Smooth muscle cell (in vitro differentiated cells): ENCODE measurements at regions not wholly inside any gene's neighbourhood (a gene's known extent, or its start where the extent isn't known, plus 50 kb on each side); places are given as distances from the start of the nearest gene placed in this dataset.
"Not testable (repeated sequence)": the region's sequence is repeated elsewhere in the genome, so short reads cannot be mapped to it uniquely, and the experiment has no call there.

Source experiments
- DNase-seq: peaks from one replicate; lab custom pipeline; 2025; ENCODE audit not compliant: unreplicated experiment; lab: John Stamatoyannopoulos, UW
- H2AFZ ChIP-seq: fragments of 200-600 bp; sonication (generic); 2 replicates; pipeline ENCODE4 v1.6.0; 2016; ENCODE audit warnings: antibody characterized with exemption, low read depth, mild to moderate bottlenecking
- H3F3A ChIP-seq: fragments of 200-600 bp; sonication (generic); 2 replicates; pipeline ENCODE4 v1.6.0; 2017; ENCODE audit warnings: antibody characterized with exemption, low read depth
- H3K27ac ChIP-seq: fragments of 200-600 bp; sonication (generic); 2 replicates; pipeline ENCODE4 v1.5.1; 2016; ENCODE audit warnings: low read depth, mild to moderate bottlenecking
- H3K27me3 ChIP-seq: fragments of 200-600 bp; sonication (generic); 2 replicates; pipeline ENCODE4 v1.6.1; 2016; ENCODE audit warnings: low read depth, mild to moderate bottlenecking
- H3K36me3 ChIP-seq: fragments of 200-600 bp; sonication (generic); 2 replicates; pipeline ENCODE4 v1.5.1; 2016; ENCODE audit warnings: low read depth
- H3K4me1 ChIP-seq: fragments of 200-600 bp; sonication (generic); 2 replicates; pipeline ENCODE4 v1.5.1; 2016; ENCODE audit warnings: low read depth
- H3K4me2 ChIP-seq: fragments of 200-600 bp; sonication (generic); 2 replicates; pipeline ENCODE4 v1.6.0; 2016; ENCODE audit warnings: mild to moderate bottlenecking
- H3K4me3 ChIP-seq: fragments of 200-600 bp; sonication (generic); 2 replicates; pipeline ENCODE4 v1.5.1; 2016; ENCODE audit warnings: mild to moderate bottlenecking
- H3K79me2 ChIP-seq: fragments of 200-600 bp; sonication (generic); 2 replicates; pipeline ENCODE4 v1.6.0; 2016; ENCODE audit warnings: low read depth, mild to moderate bottlenecking
- H3K9ac ChIP-seq: fragments of 200-600 bp; sonication (generic); 2 replicates; pipeline ENCODE4 v1.6.0; 2016; ENCODE audit warnings: low read depth
- H3K9me3 ChIP-seq: fragments of 200-600 bp; sonication (generic); replicated peaks from 2 replicates; pipeline ENCODE4 v1.5.1; 2016; ENCODE audit warnings: low read depth
- H4K20me1 ChIP-seq: fragments of 200-600 bp; sonication (generic); 2 replicates; pipeline ENCODE4 v1.6.0; 2016; ENCODE audit warnings: low read depth
- WGBS: methylation state at CpG from one replicate; pipeline ENCODE4 v1.1.7; 2016; ENCODE audit warnings: low lambda C conversion rate; 5-methylcytosine and 5-hydroxymethylcytosine counted together
- TF ChIP-seq, protein P1 (sequence below): fragments of 200-600 bp; sonication (generic); IDR thresholded peaks from 2 replicates; pipeline ENCODE4 v1.5.1; 2017; ENCODE audit warnings: borderline replicate concordance, mild to moderate bottlenecking, antibody characterized with exemption; ENCODE audit not compliant: insufficient read depth, poor library complexity, severe bottlenecking

DNA sequence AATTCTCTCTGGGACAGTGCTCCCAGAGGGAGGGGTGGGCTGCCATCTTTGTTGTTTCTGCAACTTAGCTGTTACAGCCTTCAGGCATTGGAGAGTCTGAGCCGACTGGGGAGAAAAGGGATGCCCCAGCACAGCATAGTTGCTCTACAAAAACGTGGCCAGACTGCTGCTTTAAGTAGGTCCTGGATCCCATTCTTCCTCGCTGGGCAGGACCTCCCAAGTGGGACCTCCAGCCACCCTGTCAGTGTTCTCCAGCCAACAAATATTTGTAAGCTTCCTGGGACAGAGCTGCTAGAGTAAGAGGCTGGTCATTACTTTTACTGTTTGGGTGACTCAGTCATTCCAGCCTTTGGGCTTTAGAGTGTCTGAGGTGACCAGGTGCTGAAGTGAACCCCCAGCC lies 292.7 kb upstream of the NREP start:
- Histone ChIP-seq H3K4me3 (no peak overlapping the region), H3K27ac (no peak overlapping the region), H3F3A (no peaks in the 10 kb centered on the region), H3K9ac (no peak overlapping the region), H2AFZ (no peak overlapping the region), H3K9me3 (no peaks in the 10 kb centered on the region), H3K4me1 (no peaks in the 10 kb centered on the region), H4K20me1 (no peaks in the 10 kb centered on the region), H3K27me3 (no peaks in the 10 kb centered on the region), H3K4me2 (no peak overlapping the region), H3K79me2 (no peaks in the 10 kb centered on the region), H3K36me3 (no peaks in the 10 kb centered on the region)
- DNase-seq: no peak
- TF ChIP-seq, protein P1, sequence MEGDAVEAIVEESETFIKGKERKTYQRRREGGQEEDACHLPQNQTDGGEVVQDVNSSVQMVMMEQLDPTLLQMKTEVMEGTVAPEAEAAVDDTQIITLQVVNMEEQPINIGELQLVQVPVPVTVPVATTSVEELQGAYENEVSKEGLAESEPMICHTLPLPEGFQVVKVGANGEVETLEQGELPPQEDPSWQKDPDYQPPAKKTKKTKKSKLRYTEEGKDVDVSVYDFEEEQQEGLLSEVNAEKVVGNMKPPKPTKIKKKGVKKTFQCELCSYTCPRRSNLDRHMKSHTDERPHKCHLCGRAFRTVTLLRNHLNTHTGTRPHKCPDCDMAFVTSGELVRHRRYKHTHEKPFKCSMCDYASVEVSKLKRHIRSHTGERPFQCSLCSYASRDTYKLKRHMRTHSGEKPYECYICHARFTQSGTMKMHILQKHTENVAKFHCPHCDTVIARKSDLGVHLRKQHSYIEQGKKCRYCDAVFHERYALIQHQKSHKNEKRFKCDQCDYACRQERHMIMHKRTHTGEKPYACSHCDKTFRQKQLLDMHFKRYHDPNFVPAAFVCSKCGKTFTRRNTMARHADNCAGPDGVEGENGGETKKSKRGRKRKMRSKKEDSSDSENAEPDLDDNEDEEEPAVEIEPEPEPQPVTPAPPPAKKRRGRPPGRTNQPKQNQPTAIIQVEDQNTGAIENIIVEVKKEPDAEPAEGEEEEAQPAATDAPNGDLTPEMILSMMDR: no peak
- 85% methylated on average over 3 of the region's 3 CpGs for WGBS

DNA sequence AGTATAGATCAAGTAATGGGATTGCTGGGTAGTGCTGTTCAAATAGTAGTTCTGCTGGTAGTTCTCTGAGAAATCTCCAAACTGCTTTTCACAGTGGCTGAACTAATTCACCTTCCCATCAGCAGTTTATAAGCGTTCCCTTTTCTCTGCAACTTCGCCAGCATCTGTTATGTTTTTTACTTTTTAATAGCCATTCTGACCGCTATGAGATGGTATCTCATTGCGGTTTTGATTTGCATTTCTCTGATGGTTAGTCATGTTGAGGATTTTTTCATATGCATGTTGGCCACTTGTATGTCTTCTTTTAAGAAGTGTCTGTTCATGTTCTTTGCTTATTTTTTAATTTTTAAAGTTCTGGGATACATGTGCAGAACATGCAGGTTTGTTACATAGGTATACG lies 279.2 kb upstream of the NREP start:
- TF ChIP-seq, protein P1: no peak
- Histone ChIP-seq H3K9ac (no peak overlapping the region), H3K4me3 (no peak overlapping the region), H3K27me3 (no peaks in the 10 kb centered on the region), H3K4me2 (no peak overlapping the region), H3K4me1 (no peaks in the 10 kb centered on the region), H3F3A (no peaks in the 10 kb centered on the region), H3K36me3 (no peaks in the 10 kb centered on the region), H3K79me2 (no peaks in the 10 kb centered on the region), H2AFZ (no peak overlapping the region), H3K9me3 (no peaks in the 10 kb centered on the region), H4K20me1 (no peaks in the 10 kb centered on the region), H3K27ac (no peak overlapping the region)
- no peak for DNase-seq
- 88% methylated on average over 5 of the region's 5 CpGs for WGBS

DNA sequence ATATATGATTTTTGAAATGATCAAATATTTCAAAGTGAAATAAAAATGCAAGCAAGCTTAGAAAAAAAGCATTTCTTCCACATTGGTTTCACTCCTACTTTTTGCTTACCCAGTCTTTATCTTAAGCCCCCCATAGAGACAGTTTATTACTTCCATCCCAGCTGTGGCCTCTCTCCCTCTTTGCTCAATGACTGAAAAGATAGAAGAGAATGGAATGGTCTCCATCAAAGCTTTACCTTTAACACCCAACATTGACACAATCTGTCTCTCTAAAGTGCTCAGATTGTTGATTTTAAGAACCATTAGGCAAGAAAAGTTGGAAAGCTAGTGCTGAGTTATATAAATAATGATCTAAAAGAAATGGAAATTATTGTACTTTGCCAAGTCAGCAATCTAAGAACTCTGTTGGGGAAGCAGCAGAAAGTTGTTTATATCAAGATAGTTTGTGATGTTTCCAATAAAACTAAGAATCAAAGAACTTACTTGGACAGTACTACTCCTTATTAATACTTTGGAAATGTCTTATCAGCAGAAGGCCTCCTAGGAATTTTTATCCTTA lies 277.5 kb upstream of the NREP start:
- H3K27ac ChIP-seq: no peak overlapping the region
- no peaks in the 10 kb centered on the region for H4K20me1 ChIP-seq
- no peaks in the 10 kb centered on the region for H3K9me3 ChIP-seq
- no peak for DNase-seq
- no peaks in the 10 kb centered on the region for H3K79me2 ChIP-seq
- H3F3A ChIP-seq: no peaks in the 10 kb centered on the region
- no peak overlapping the region for H2AFZ ChIP-seq
- H3K27me3 ChIP-seq: no peaks in the 10 kb centered on the region
- H3K4me1 ChIP-seq: no peaks in the 10 kb centered on the region
- TF ChIP-seq, protein P1: no peak
- no peak overlapping the region for H3K9ac ChIP-seq
- no peaks in the 10 kb centered on the region for H3K36me3 ChIP-seq
- H3K4me3 ChIP-seq: no peak overlapping the region
- no peak overlapping the region for H3K4me2 ChIP-seq

DNA sequence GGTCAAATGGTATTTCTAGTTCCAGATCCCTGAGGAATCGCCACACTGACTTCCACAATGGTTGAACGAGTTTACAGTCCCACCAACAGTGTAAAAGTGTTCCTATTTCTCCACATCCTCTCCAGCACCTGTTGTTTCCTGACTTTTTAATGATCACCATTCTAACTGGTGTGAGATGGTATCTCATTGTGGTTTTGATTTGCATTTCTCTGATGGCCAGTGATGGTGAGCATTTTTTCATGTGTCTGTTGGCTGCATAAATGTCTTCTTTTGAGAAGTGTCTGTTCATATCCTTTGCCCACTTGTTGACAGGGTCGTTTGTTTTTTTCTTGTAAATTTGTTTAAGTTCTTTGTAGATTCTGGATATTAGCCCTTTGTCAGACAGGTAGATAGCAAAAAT lies 269.9 kb upstream of the NREP start:
- H3K4me1 ChIP-seq, H3K9ac ChIP-seq, H3K4me2 ChIP-seq, DNase-seq, H3K36me3 ChIP-seq, H3K79me2 ChIP-seq, H3F3A ChIP-seq, H2AFZ ChIP-seq, H3K9me3 ChIP-seq, H3K27ac ChIP-seq, H3K27me3 ChIP-seq, H3K4me3 ChIP-seq, H4K20me1 ChIP-seq: not testable (repeated sequence)
- 69% methylated on average over 3 of the region's 3 CpGs for whole genome bisulfite sequencing
